H1 (cell line): ENCODE measurements at regions not wholly inside any gene's neighbourhood (a gene's known extent, or its start where the extent isn't known, plus 50 kb on each side); places are given as distances from the start of the nearest gene placed in this dataset.
A peak's percentile ranks its signal among the peaks of the same experiment; 100 is the strongest.
"Not testable (repeated sequence)": the region's sequence is repeated elsewhere in the genome, so short reads cannot be mapped to it uniquely, and the experiment has no call there.

Source experiments
- CTCF ChIA-PET: fragments of 300-600 bp; sonication (Branson Sonifier 250); formaldehyde crosslinking; loops from one replicate; lab custom pipeline; 2021; ENCODE audit not compliant: partially characterized antibody; lab: Charles Lee
- POLR2A ChIA-PET: fragments of 300-600 bp; sonication (Branson Sonifier 250); formaldehyde crosslinking; loops from one replicate; lab custom pipeline; 2021; ENCODE audit warnings: inconsistent platforms; ENCODE audit not compliant: partially characterized antibody; lab: Charles Lee
- DNase-seq, 2 experiments: peaks; one replicate each; pipeline versions ENCODE4 v3.0.0 to v3.0.0-alpha.2; 2010 to 2022; ENCODE audit warnings: low spot score in 2 of 2, low read depth in 1 of 2, mixed read lengths in 1 of 2
- FAIRE-seq: peaks from 2 replicates; lab custom pipeline; 2011; peaks lifted over from hg19 to GRCh38; lab: Jason Lieb, UNC
- H2AFZ ChIP-seq: 2 replicates; pipeline ENCODE4 v1.8.1; 2012; ENCODE audit warnings: low read length, inconsistent platforms
- H2AK5ac ChIP-seq: 2 replicates; pipeline ENCODE4 v1.6.1; 2013; ENCODE audit warnings: low read depth, low read length
- H2BK120ac ChIP-seq: replicated peaks from 2 replicates; pipeline ENCODE3; 2013; ENCODE audit warnings: low read depth, low read length, inconsistent platforms
- H2BK12ac ChIP-seq: 2 replicates; pipeline ENCODE4 v1.6.1; 2013; ENCODE audit warnings: low read depth, low read length
- H2BK15ac ChIP-seq: 2 replicates; pipeline ENCODE4 v1.6.1; 2013; ENCODE audit warnings: low read length
- H2BK20ac ChIP-seq: 2 replicates; pipeline ENCODE4 v1.6.1; 2013; ENCODE audit warnings: low read length
- H2BK5ac ChIP-seq: 2 replicates; pipeline ENCODE4 v1.6.1; 2013; ENCODE audit warnings: low read depth, low read length
- H3K14ac ChIP-seq: 2 replicates; pipeline ENCODE4 v1.6.1; 2013; ENCODE audit warnings: inconsistent platforms; ENCODE audit not compliant: insufficient read length
- H3K18ac ChIP-seq: 2 replicates; pipeline ENCODE4 v1.6.1; 2013; ENCODE audit warnings: low read length; ENCODE audit errors: extremely low read depth
- H3K23ac ChIP-seq: 2 replicates; pipeline ENCODE4 v1.6.1; 2013; ENCODE audit warnings: inconsistent platforms; ENCODE audit not compliant: insufficient read length
- H3K23me2 ChIP-seq: 2 replicates; pipeline ENCODE4 v1.6.1; 2013; ENCODE audit warnings: low read depth, low read length
- H3K27ac ChIP-seq: 2 replicates; pipeline ENCODE4 v1.6.1; 2011; ENCODE audit warnings: low read depth, low read length, inconsistent platforms
- H3K27me3 ChIP-seq, 4 experiments: replicated peaks in 1 of 4; 1 replicate in 1 of 4; 2 replicates in 3 of 4; pipeline versions ENCODE4 v1.6.1 to v1.8.1; 2011 to 2013; ENCODE audit warnings: low read length in 3 of 4, mild to moderate bottlenecking in 3 of 4, inconsistent platforms in 2 of 4, mixed read lengths in 2 of 4, moderate library complexity in 1 of 4; ENCODE audit not compliant: control insufficient read depth in 3 of 4, insufficient read depth in 3 of 4; ENCODE audit errors: extremely low read depth in 1 of 4
- H3K36me3 ChIP-seq, 4 experiments: 2 replicates each; pipeline versions ENCODE4 v1.6.1 to v1.8.1; 2011 to 2013; ENCODE audit warnings: mild to moderate bottlenecking in 4 of 4, low read length in 3 of 4, moderate library complexity in 2 of 4, control low read depth in 1 of 4, inconsistent platforms in 1 of 4; ENCODE audit not compliant: insufficient read depth in 4 of 4, control insufficient read depth in 2 of 4
- H3K4ac ChIP-seq: replicated peaks from 2 replicates; pipeline ENCODE3; 2013; ENCODE audit warnings: low read length, low read depth, mixed read lengths, inconsistent platforms; ENCODE audit not compliant: insufficient read length
- H3K4me1 ChIP-seq, 4 experiments: replicated peaks in 1 of 4; 1 replicate in 1 of 4; 2 replicates in 3 of 4; pipeline versions ENCODE4 v1.6.1 to v1.8.1; 2011 to 2013; ENCODE audit warnings: low read length in 3 of 4, inconsistent platforms in 2 of 4, mixed read lengths in 1 of 4; ENCODE audit not compliant: insufficient read depth in 4 of 4, control insufficient read depth in 3 of 4
- H3K4me2 ChIP-seq, 2 experiments: 2 replicates each; pipeline versions ENCODE4 v1.6.1 to v1.8.1; 2011 to 2013; ENCODE audit warnings: low read depth in 2 of 2, low read length in 2 of 2, control low read depth in 1 of 2, inconsistent platforms in 1 of 2, mild to moderate bottlenecking in 1 of 2; ENCODE audit not compliant: insufficient read depth in 1 of 2
- H3K4me3 ChIP-seq, 4 experiments: fragments of 200-600, 300-600 bp in 1 of 4; sonication (generic), shearing (Covaris generic), sonication (Bioruptor Twin) in 1 of 4; 2 replicates each; pipeline versions ENCODE4 v1.5.1 to v1.8.1; 2011 to 2016; ENCODE audit warnings: low read length in 4 of 4, low read depth in 3 of 4, control low read depth in 2 of 4, inconsistent platforms in 2 of 4, mild to moderate bottlenecking in 2 of 4, mixed read lengths in 1 of 4, moderate library complexity in 1 of 4; ENCODE audit not compliant: insufficient read depth in 2 of 4; ENCODE audit errors: extremely low read depth in 1 of 4
- H3K56ac ChIP-seq: replicated peaks from 2 replicates; pipeline ENCODE3; 2013; ENCODE audit warnings: low read depth, mild to moderate bottlenecking, mixed read lengths, low read length, inconsistent platforms; ENCODE audit not compliant: insufficient read length
- H3K79me1 ChIP-seq: 2 replicates; pipeline ENCODE4 v1.6.1; 2013; ENCODE audit warnings: low read depth, low read length, control low read depth
- H3K79me2 ChIP-seq, 2 experiments: 2 replicates each; pipeline versions ENCODE4 v1.6.1 to v1.8.1; 2012 to 2013; ENCODE audit warnings: low read length in 2 of 2, mild to moderate bottlenecking in 2 of 2, inconsistent platforms in 1 of 2; ENCODE audit not compliant: insufficient read depth in 2 of 2, control insufficient read depth in 1 of 2
- H3K9ac ChIP-seq, 4 experiments: replicated peaks in 1 of 4; 1 replicate in 1 of 4; 2 replicates in 3 of 4; pipeline versions ENCODE4 v1.6.1 to v1.8.1; 2011 to 2013; ENCODE audit warnings: low read depth in 3 of 4, low read length in 3 of 4, control low read depth in 2 of 4, mild to moderate bottlenecking in 2 of 4, moderate library complexity in 2 of 4, inconsistent platforms in 1 of 4; ENCODE audit errors: extremely low read depth in 1 of 4
- H3K9me3 ChIP-seq, 2 experiments: 2 replicates each; pipeline versions ENCODE4 v1.6.1 to v1.8.1; 2012 to 2013; ENCODE audit warnings: mild to moderate bottlenecking in 2 of 2, moderate library complexity in 2 of 2, control low read depth in 1 of 2, inconsistent platforms in 1 of 2, low read depth in 1 of 2, low read length in 1 of 2, mixed read lengths in 1 of 2; ENCODE audit not compliant: insufficient read depth in 2 of 2
- H4K20me1 ChIP-seq, 2 experiments: replicated peaks in 1 of 2; 2 replicates each; pipeline versions ENCODE3 to v1.8.1; 2011 to 2013; ENCODE audit warnings: inconsistent platforms in 2 of 2, low read length in 2 of 2, mild to moderate bottlenecking in 1 of 2; ENCODE audit not compliant: insufficient read depth in 2 of 2, control insufficient read depth in 1 of 2
- H4K5ac ChIP-seq: 2 replicates; pipeline ENCODE4 v1.6.1; 2013; ENCODE audit warnings: low read length, low read depth, mixed read lengths, inconsistent platforms; ENCODE audit not compliant: insufficient read length
- H4K8ac ChIP-seq: 2 replicates; pipeline ENCODE4 v1.8.0; 2013; ENCODE audit warnings: mild to moderate bottlenecking, moderate library complexity, low read length, inconsistent platforms; ENCODE audit not compliant: insufficient read depth; ENCODE audit errors: extremely low read depth
- H4K91ac ChIP-seq: replicated peaks from 2 replicates; pipeline ENCODE3; 2013; ENCODE audit warnings: low read length, mixed read lengths, inconsistent platforms; ENCODE audit not compliant: insufficient read length
- WGBS, 2 experiments: shearing (Covaris generic) in 1 of 2; methylation state at CpG; one replicate each; pipeline versions ENCODE4 v1.1.6 to v1.1.7; 2013 to 2015; ENCODE audit warnings: low lambda C conversion rate in 2 of 2, mixed read lengths in 2 of 2, inconsistent platforms in 1 of 2, low coverage in 1 of 2, missing lambda C conversion rate in 1 of 2; ENCODE audit not compliant: insufficient replicate concordance in 2 of 2, insufficient coverage in 1 of 2, insufficient read length in 1 of 2; ENCODE audit errors: extremely low coverage in 1 of 2, missing lambda C conversion rate in 1 of 2; 5-methylcytosine and 5-hydroxymethylcytosine counted together

GRCh38 chrX:91500499-91500898 is 65.9 kb downstream of the PABPC5 start:
- CTCF ChIA-PET, H2BK120ac ChIP-seq, POLR2A ChIA-PET, H3K4me2 ChIP-seq, H3K79me2 ChIP-seq, H3K14ac ChIP-seq, H3K27me3 ChIP-seq, H3K18ac ChIP-seq, H2BK12ac ChIP-seq, H3K4me1 ChIP-seq, H3K4me3 ChIP-seq, H3K9ac ChIP-seq, H4K5ac ChIP-seq, H4K20me1 ChIP-seq, H2AFZ ChIP-seq, H4K8ac ChIP-seq, H3K36me3 ChIP-seq, H2BK15ac ChIP-seq, H3K56ac ChIP-seq, H2BK5ac ChIP-seq, H3K4ac ChIP-seq, H4K91ac ChIP-seq, H3K27ac ChIP-seq, H3K9me3 ChIP-seq, H2BK20ac ChIP-seq, H2AK5ac ChIP-seq, H3K23ac ChIP-seq, H3K23me2 ChIP-seq, H3K79me1 ChIP-seq: not testable (repeated sequence)
- FAIRE-seq (peak; percentile 88), DNase-seq (peak in 1 of 2 experiments; percentile 26)
- WGBS, 2 experiments: 73% methylated on average over 2 of the region's 2 CpGs; no CpG with 5 or more reads in 1 of the 2 experiments

- H4K8ac ChIP-seq, CTCF ChIA-PET, H4K5ac ChIP-seq, H3K56ac ChIP-seq, H3K4me3 ChIP-seq, H2BK120ac ChIP-seq, H2BK20ac ChIP-seq, H2AK5ac ChIP-seq, H2BK5ac ChIP-seq, H3K79me2 ChIP-seq, H2AFZ ChIP-seq, H3K23ac ChIP-seq, H3K23me2 ChIP-seq, H4K91ac ChIP-seq, H3K27me3 ChIP-seq, H3K4ac ChIP-seq, POLR2A ChIA-PET, H3K4me1 ChIP-seq, H2BK15ac ChIP-seq, H2BK12ac ChIP-seq, H3K36me3 ChIP-seq, H3K79me1 ChIP-seq, H4K20me1 ChIP-seq, FAIRE-seq, H3K18ac ChIP-seq, H3K14ac ChIP-seq, H3K27ac ChIP-seq, DNase-seq, H3K4me2 ChIP-seq, H3K9me3 ChIP-seq, H3K9ac ChIP-seq: not testable (repeated sequence)
- WGBS, 2 experiments: no CpG with 5 or more reads among the region's 2 CpGs
These were observed 95.6 kb downstream of the PABPC5 start for GRCh38 chrX:91530209-91530608.
